SK-N-SH treated with all-trans-retinoic acid at 6 μM for 48 hours (cell line): ENCODE measurements at regions not wholly inside any gene's neighbourhood (a gene's known extent, or its start where the extent isn't known, plus 50 kb on each side); places are given as distances from the start of the nearest gene placed in this dataset.

Experiments used
- ATAC-seq: fragments of 200-7000 bp; cut with Tn5 transposase; 3 replicates; pipeline ENCODE4 v1.9.1; 2020; ENCODE audit warnings: mild to moderate bottlenecking, moderate library complexity
- ARNTL ChIP-seq: fragments of 450-650 bp; formaldehyde crosslinking; IDR thresholded peaks from 2 replicates; pipeline ENCODE4 v1.5.0; 2020; ENCODE audit warnings: low read depth, mild to moderate bottlenecking, moderate library complexity, borderline replicate concordance
- BACH2 ChIP-seq: fragments of 250-450 bp; sonication (Bioruptor Pico); IDR thresholded peaks from 2 replicates; pipeline ENCODE4 v1.9.0; 2021; ENCODE audit warnings: mild to moderate bottlenecking, borderline replicate concordance
- CREB5 ChIP-seq: fragments of 250-450 bp; sonication (Bioruptor Pico); IDR thresholded peaks from 2 replicates; pipeline ENCODE4 v1.5.1; 2020; ENCODE audit warnings: low read depth, mild to moderate bottlenecking, moderate library complexity
- CSDC2 ChIP-seq: fragments of 250-450 bp; sonication (Bioruptor Pico); IDR thresholded peaks from 2 replicates; pipeline ENCODE4 v1.5.0; 2020; ENCODE audit warnings: mild to moderate bottlenecking, moderate library complexity
- CSRNP3 ChIP-seq: fragments of 250-450 bp; sonication (Bioruptor Pico); IDR thresholded peaks from 2 replicates; pipeline ENCODE4 v1.5.1; 2021; ENCODE audit warnings: mild to moderate bottlenecking, moderate library complexity
- ESRRG ChIP-seq: fragments of 250-450 bp; sonication (Bioruptor Pico); IDR thresholded peaks from 2 replicates; pipeline ENCODE4 v1.6.1; 2021; ENCODE audit warnings: mild to moderate bottlenecking
- GLIS3 ChIP-seq: fragments of 250-450 bp; sonication (Bioruptor Pico); IDR thresholded peaks from 2 replicates; pipeline ENCODE4 v1.5.0; 2020; ENCODE audit warnings: mild to moderate bottlenecking, moderate library complexity
- ISL1 ChIP-seq: fragments of 250-450 bp; sonication (Bioruptor Pico); IDR thresholded peaks from 2 replicates; pipeline ENCODE4 v2.1.2; 2022; ENCODE audit warnings: mild to moderate bottlenecking, moderate library complexity
- OSR1 ChIP-seq: fragments of 250-450 bp; sonication (Bioruptor Pico); IDR thresholded peaks from 2 replicates; pipeline ENCODE4 v1.8.0; 2022; ENCODE audit warnings: moderate library complexity, mild to moderate bottlenecking, inconsistent platforms
- PATZ1 ChIP-seq: fragments of 250-450 bp; sonication (Bioruptor Pico); IDR thresholded peaks from 2 replicates; pipeline ENCODE4 v1.8.0; 2020; ENCODE audit warnings: mild to moderate bottlenecking, moderate library complexity, borderline replicate concordance
- POU6F1 ChIP-seq: fragments of 250-450 bp; sonication (Bioruptor Pico); IDR thresholded peaks from 2 replicates; pipeline ENCODE4 v1.8.0; 2021; ENCODE audit warnings: low read depth, mild to moderate bottlenecking, moderate library complexity, borderline replicate concordance
- PPARA ChIP-seq: fragments of 250-450 bp; sonication (Bioruptor Pico); IDR thresholded peaks from 2 replicates; pipeline ENCODE4 v1.5.0; 2020; ENCODE audit warnings: mild to moderate bottlenecking, borderline replicate concordance
- RARB ChIP-seq: fragments of 250-450 bp; sonication (Bioruptor Pico); IDR thresholded peaks from 2 replicates; pipeline ENCODE4 v1.8.0; 2021; ENCODE audit warnings: mild to moderate bottlenecking, moderate library complexity
- SNAI2 ChIP-seq: fragments of 250-450 bp; sonication (Bioruptor Pico); IDR thresholded peaks from 2 replicates; pipeline ENCODE4 v1.5.0; 2020; ENCODE audit warnings: mild to moderate bottlenecking, moderate library complexity
- TCF4 ChIP-seq: fragments of 250-450 bp; sonication (Bioruptor Pico); IDR thresholded peaks from 2 replicates; pipeline ENCODE4 v1.8.0; 2021; ENCODE audit warnings: mild to moderate bottlenecking, moderate library complexity, borderline replicate concordance
- TOX ChIP-seq: fragments of 250-450 bp; sonication (Bioruptor Pico); IDR thresholded peaks from 2 replicates; pipeline ENCODE4 v1.8.0; 2021; ENCODE audit warnings: mild to moderate bottlenecking, moderate library complexity, borderline replicate concordance
- TSHZ2 ChIP-seq: fragments of 250-450 bp; sonication (Bioruptor Pico); IDR thresholded peaks from 2 replicates; pipeline ENCODE4 v1.5.0; 2020; ENCODE audit warnings: mild to moderate bottlenecking, moderate library complexity
- ZC3H10 ChIP-seq: fragments of 250-450 bp; sonication (Bioruptor Pico); IDR thresholded peaks from 2 replicates; pipeline ENCODE4 v1.5.1; 2021; ENCODE audit warnings: mild to moderate bottlenecking, moderate library complexity
- ZFP3 ChIP-seq: fragments of 250-450 bp; sonication (Bioruptor Pico); IDR thresholded peaks from 2 replicates; pipeline ENCODE4 v1.5.0; 2020; ENCODE audit warnings: mild to moderate bottlenecking, moderate library complexity
- ZFP30 ChIP-seq: fragments of 450-650 bp; formaldehyde crosslinking; IDR thresholded peaks from 2 replicates; pipeline ENCODE4 v1.5.0; 2022; ENCODE audit warnings: mild to moderate bottlenecking, moderate library complexity
- ZNF565 ChIP-seq: fragments of 450-650 bp; formaldehyde crosslinking; conservative IDR thresholded peaks from 2 replicates; pipeline ENCODE4 v1.5.0; 2020; ENCODE audit warnings: low read depth, mild to moderate bottlenecking, moderate library complexity
- ZNF70 ChIP-seq: fragments of 450-650 bp; formaldehyde crosslinking; IDR thresholded peaks from 2 replicates; pipeline ENCODE4 v1.5.0; 2020; ENCODE audit warnings: mild to moderate bottlenecking, moderate library complexity
- ZNF8 ChIP-seq: fragments of 450-650 bp; formaldehyde crosslinking; IDR thresholded peaks from 2 replicates; pipeline ENCODE4 v1.5.0; 2020; ENCODE audit warnings: mild to moderate bottlenecking, moderate library complexity

- TF ChIP-seq POU6F1 (no peak), BACH2 (CRISPR knock-in tag) (no peak), CSDC2 (no peak), OSR1 (CRISPR knock-in tag) (no peak), ISL1 (CRISPR knock-in tag) (no peak), ZC3H10 (CRISPR knock-in tag) (no peak)
- ATAC-seq: no peak
These were observed 343.9 kb upstream of the GRAMD2B start for GRCh38 chr5:126079266-126079665.

GRCh38 chr5:126081209-126081608 is 342.0 kb upstream of the GRAMD2B start:
- TF ChIP-seq CSDC2 (no peak), ISL1 (CRISPR knock-in tag) (no peak), ZFP3 (no peak), TOX (CRISPR knock-in tag) (no peak), PPARA (CRISPR knock-in tag) (no peak), ZNF565 (CRISPR knock-in tag) (no peak), BACH2 (CRISPR knock-in tag) (no peak), ARNTL (CRISPR knock-in tag) (no peak), POU6F1 (no peak), OSR1 (CRISPR knock-in tag) (no peak), SNAI2 (CRISPR knock-in tag) (no peak), TSHZ2 (no peak)
- ATAC-seq: no peak

GRCh38 chr5:126093041-126093440 is 330.2 kb upstream of the GRAMD2B start:
- TF ChIP-seq PPARA (CRISPR knock-in tag): no peak
- no peak for TF ChIP-seq CSDC2
- TF ChIP-seq GLIS3 (CRISPR knock-in tag): no peak
- TF ChIP-seq ZNF565 (CRISPR knock-in tag): no peak
- no peak for TF ChIP-seq TCF4 (CRISPR knock-in tag)
- no peak for TF ChIP-seq ZFP30
- no peak for TF ChIP-seq CREB5 (CRISPR knock-in tag)
- no peak for TF ChIP-seq RARB (CRISPR knock-in tag)
- TF ChIP-seq ISL1 (CRISPR knock-in tag): no peak
- no peak for TF ChIP-seq OSR1 (CRISPR knock-in tag)
- TF ChIP-seq TSHZ2: no peak
- TF ChIP-seq SNAI2 (CRISPR knock-in tag): no peak
- no peak for TF ChIP-seq CSRNP3 (CRISPR knock-in tag)
- no peak for TF ChIP-seq ZNF8 (CRISPR knock-in tag)
- TF ChIP-seq ZNF70 (CRISPR knock-in tag): no peak
- no peak for TF ChIP-seq ESRRG (CRISPR knock-in tag)
- no peak for TF ChIP-seq PATZ1 (CRISPR knock-in tag)
- no peak for ATAC-seq
